ENCODE measurements at regions not wholly inside any gene's neighbourhood (a gene's known extent, or its start where the extent isn't known, plus 50 kb on each side); places are given as distances from the start of the nearest gene placed in this dataset.
A peak's percentile ranks its signal among the peaks of the same experiment; 100 is the strongest.
"Not testable (repeated sequence)": the region's sequence is repeated elsewhere in the genome, so short reads cannot be mapped to it uniquely, and the experiment has no call there.

DNA sequence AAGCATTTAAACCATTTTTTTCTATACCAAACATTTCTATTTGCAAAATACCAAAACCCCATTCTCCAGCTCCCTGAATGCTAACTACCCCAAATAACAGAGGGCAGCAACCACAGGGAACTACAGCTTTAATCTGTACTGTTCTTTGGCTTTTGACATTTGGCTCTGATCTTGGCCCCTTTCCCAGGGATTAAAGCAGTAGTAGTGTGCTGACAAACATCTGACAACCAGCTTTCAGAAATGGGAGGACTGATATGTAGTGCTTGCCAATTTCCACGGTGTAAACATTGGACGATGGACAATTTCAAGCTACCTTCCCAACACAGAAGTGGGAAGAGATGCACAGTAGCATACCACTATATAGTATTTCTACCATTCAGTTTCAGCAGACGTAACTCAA, 88.4 kb upstream of the TEAD1 start:
- FAIRE-seq = no peak
- no peak for DNase-seq (ENCODE audit: low spot score)

DNA sequence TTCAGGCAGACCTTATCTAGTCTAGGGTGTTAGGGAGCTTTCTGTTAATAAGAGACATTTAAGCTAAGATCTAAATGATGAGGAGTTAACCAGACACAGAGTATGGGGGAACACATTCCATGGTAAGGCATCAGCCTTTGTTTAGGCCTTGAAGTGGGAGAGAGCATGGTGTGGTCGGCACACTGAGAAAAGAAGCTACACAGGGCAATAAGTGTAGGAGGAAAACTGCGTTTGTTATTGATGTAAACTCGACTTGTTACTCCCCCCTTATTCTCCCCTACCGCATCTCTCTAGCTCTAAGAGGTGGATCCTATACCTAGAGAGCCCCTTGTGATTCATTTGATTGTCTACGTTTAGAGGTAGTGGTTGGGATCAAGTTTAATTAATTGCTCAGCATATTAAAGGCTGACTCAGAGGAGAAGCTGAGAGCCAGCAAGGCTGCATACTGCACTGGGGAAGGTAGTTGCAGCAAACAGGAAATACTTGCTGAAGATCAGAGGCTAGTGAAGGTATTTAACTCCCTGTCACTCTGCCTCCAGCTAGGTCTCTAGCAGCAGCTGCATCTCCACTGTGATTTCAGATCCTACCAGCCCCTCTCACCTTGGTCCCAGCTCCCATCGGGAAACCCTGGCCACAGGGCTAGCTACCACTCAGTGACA, 86.8 kb upstream of the TEAD1 start:
- FAIRE-seq (no peak), DNase-seq (ENCODE audit: low spot score) (peak; percentile 34)

DNA sequence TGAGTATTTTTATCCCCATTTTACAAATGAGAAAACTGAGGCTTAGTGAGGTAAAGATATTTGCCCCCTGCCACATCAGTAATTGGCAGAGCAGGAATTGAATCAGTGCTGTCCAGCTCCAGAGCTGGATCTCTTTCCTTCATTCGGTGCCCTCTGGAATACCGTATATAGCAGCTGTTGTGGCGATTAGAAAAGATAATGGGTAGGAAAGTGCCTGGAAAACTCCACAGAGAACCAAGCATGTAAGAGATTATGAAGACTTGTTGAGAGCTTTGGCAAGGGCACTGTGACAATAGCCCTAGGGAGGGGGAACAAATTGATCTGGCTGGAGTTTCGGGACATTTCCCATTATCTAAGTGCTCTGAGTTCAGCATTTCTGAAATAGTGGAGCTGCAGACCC, 82.5 kb upstream of the TEAD1 start:
- FAIRE-seq = no peak
- DNase-seq (ENCODE audit: low spot score) = no peak

DNA sequence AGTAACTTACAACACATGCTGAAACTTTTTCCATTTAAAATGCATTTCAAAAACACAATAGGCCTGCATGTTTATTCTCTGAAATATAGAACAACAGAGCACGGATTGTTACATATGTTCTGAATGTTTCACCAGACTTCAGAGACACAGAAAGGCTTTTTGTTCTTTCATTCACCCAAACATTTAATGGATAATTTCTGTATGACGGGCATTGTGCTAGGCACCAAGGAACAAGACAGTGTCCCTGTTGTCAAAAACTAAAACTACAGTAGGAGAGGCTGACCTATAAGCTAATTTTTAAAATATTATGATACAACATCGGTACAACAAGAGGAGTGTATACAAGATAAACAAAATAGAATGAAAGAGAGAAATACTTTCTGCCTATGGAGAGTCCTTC, 81.9 kb upstream of the TEAD1 start:
- DNase-seq (ENCODE audit: low spot score) (no peak), FAIRE-seq (no peak)

- DNase-seq (ENCODE audit: low spot score); FAIRE-seq: not testable (repeated sequence)
Measured at GRCh38 chr11:12595089-12595847, 79.0 kb upstream of the TEAD1 start.

DNA sequence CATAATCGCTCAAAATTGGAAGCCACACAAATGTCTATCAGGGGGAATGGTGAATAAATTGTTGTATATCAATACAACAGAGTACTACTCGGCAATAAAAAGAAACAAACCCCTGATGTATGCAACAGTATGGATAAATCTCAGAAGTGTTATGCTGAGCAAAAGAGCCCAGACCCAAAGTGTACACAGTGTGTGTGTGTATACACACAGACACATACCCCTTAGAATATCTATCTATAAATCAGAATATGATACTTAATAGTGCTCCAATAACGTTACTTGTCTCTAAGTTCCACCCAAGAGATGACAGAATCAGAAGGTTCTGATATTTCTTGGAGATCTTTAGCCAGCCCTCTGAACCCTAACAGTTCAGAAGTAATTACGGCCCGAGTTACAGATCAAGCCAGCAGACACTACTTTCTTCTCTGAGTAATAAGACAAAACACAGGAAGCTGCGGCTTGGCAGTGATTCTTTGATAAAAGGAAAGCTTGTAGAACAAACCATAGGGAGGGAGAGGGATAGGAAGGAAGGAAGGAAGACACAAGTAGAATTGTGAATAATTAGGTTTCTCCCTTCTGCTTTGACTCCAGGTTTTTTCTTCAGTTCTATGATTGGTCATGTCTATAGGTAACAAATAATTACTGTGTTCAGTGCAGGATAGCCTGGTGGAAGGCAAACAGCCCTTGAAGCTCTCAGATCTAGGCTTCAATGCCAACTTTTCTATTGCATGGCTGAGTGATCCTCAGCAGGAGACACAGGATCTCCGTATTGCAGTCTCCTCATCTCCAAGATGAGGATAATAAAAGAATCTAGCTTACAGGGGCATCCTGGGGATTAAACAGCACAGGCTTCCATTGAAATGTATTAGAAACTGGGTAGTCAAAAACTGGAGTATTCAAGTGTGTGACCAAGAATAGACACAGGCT, 75.6 kb upstream of the TEAD1 start:
- DNase-seq (ENCODE audit: low spot score) (peak; percentile 16), FAIRE-seq (no peak)

DNA sequence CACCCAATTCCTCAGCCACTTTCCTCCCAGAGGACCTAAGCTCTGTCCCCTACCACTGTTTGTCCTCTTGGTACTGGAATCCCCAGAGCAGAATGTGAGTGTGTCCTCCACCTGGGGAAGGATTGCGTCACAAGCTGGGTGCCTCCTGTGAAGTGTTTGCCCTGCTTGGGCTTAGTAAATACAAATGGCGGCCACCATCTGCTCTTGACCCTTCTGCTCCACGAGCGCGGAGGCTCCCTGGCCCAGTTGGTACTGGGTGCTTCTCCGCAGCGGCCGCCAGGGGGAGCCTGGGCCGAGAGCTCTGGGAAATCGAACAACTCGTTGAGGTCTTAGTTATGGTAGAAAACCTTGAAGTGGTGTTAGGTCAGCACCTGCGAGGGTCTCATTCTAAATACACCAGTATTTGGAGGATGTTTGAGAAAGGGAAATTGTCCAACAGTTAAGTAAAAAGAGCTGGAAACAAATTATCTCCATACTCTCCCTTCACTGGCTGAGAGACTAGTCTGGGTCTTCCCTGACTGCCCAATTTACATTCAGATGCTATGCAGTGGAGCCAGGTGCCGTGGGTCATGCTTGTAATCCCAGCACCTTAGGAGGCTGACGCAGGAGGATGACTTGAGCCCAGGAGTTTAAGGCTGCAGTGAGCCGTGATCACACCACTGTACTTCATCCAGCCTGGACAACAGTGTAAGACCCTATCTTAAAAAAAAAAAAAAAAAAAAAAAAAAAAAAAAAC, 74.6 kb upstream of the TEAD1 start:
- DNase-seq (ENCODE audit: low spot score) (peak; percentile 54), FAIRE-seq (no peak)

DNA sequence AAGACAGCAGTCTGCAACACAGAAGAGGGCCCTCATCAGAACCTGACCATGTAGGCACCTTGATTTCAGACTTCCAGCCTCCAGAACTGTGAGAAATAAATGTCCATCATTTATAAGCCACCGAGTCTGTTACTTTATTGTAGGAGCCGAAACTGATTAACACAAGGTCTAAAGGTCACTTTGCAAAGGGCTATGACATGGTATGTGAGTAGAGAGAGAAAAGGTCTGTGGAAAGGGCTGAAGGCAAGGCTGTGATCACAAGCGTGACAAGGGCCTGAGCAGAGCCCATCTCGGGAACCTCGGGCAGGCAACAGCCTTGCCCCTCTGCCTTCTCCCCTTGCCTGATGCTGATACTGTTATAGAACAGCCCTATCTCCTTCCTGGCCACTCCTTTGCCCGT, 73.4 kb upstream of the TEAD1 start:
- FAIRE-seq (no peak), DNase-seq (ENCODE audit: low spot score) (no peak)

- FAIRE-seq (no peak), DNase-seq (ENCODE audit: low spot score) (no peak)
Measured at GRCh38 chr11:12602421-12602820, 71.8 kb upstream of the TEAD1 start.

DNA sequence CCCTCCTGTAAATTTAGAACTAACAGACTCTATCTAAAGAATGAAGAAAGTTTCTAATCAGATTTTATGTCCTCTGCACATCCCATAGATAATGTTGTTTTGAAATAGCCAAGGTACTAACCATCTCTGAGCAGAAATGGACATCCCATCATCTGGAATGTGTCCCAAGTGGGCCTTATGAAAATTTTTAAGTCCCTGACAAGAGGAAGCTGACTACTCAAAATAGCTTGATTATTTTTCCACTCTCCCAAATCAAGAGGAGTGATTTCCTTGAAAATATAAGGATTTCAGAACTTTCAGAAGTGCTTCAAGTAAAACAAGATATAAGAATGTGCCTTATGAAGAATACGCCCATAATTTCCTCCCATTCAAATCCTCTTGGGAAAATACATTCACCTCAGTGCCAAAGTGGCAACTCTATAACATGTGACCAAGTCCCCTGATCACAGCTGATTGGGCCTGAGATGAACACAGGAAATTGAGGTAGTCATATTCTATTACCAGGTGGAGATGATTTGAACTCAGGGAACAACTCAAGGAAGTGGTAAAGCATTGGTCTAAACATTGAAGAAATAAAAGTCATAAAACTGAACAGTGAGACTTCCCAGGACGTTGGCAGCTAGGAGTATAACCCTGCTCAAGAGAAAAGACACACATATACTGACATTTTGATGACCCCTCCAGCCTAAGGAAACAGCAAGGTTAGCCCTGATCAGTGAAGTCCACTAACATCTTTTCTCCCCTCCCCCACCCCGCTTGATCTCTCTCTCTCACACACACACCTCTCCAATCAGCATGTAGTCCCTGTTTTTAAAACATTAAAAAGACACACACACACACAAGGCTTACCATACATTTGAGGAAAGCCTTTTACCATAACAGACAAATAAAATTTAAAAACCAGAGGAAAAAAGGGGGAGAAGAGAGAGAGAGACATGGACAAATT, 70.8 kb upstream of the TEAD1 start:
- no peak for DNase-seq (ENCODE audit: low spot score)
- no peak for FAIRE-seq

GRCh38 chr11:12604557-12605153, 69.6 kb upstream of the TEAD1 start:
- DNase-seq (ENCODE audit: low spot score) = no peak

GRCh38 chr11:12606597-12606996, 67.6 kb upstream of the TEAD1 start:
- FAIRE-seq = no peak
- no peak for DNase-seq (ENCODE audit: low spot score)

More at GRCh38 chr11:12604557-12605153, 69.6 kb upstream of the TEAD1 start:
- no peak for FAIRE-seq

DNA sequence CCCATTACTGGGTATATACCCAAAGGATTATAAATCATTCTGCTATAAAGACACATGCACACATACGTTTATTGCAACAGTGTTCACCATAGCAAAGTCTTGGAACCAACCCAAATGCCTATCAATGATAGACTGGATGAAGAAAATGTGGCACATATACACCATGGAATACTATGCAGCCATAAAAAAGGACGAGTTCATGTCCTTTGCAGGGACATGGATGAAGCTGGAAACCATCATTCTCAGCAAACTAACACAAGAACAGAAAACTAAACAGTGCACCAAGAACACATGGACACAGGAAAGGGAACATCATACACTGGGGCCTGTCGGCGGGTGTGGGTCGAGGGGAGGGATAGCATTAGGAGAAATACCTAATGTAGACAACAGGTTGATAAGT, 65.5 kb upstream of the TEAD1 start:
- DNase-seq (ENCODE audit: low spot score); FAIRE-seq: not testable (repeated sequence)

GRCh38 chr11:12611352-12611751, 62.9 kb upstream of the TEAD1 start:
- DNase-seq (ENCODE audit: low spot score) (no peak), FAIRE-seq (no peak)

DNA sequence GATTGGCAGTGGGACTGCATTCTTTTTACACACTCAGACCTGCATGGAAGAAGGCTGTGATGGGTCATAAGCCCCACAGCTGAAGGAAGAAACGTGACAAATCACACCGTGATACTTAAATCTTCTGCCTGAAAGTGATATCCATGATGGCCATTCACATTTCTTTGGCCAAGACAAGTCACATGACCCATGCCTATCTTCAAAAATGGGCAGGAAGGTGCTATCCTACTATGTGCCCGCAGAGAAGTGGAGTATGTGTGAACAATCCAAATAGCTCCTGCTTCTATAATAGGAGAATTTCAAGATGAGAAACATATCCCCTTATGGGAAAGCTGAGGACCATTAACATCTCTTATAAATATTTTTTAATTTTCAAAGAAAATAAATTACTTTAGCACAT, 56.6 kb upstream of the TEAD1 start:
- FAIRE-seq = no peak
- no peak for DNase-seq (ENCODE audit: low spot score)

DNA sequence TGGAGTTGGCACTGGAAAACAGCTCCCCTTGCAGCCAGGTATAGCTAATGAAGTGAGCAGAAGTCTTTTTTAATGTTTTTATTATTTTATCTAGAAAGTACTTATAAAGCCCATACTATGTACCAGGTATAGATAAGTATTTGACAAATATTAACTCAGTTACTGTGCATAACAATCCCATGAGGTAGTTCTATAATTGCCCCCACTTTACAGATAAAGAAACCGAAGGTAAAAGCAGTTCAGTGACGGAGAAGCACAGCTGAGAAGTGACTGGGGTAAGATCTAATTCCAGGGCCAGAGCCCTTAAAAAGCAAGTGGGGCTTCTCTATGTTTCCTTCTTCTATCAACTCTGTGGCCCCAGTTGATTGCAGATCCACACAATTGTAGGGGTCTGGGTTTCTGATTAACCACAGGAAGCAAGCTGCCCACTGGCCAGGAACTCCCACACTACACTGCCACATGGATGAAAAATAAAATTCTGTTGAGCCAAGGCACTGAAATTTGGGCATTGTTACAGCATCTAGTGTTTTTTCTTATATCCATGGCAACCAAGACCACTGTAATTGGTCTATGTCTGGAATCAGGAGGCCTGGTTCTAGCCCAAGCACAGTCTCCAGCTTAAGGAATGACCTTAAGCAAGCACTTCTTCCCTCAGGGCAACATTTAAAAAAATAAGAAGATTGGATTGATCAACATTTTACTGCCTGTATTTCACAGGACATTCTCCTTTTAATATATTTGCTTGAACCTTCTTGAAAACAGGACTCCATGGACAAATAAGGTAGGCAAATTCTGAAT, 55.3 kb upstream of the TEAD1 start:
- FAIRE-seq = no peak

DNA sequence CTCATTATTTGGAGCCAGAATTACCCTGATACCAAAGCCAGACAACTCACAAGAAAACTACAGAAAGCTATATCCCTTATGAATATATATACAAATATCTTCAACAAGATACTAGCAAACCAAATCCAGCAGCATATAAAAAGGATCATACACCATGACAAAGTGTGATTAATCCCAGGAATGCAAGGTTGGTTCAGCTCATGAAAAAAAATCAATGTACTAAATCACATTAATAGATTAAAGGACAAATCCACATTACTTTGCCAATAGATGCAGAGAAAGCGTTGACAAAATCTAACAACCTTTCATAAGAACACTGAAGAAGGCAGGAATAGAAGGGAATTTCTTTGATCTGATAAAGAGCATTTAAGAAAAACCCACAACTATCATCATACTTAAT, 50.4 kb upstream of the TEAD1 start:
- DNase-seq (ENCODE audit: low spot score) (no peak), FAIRE-seq (no peak)

More for the DNA sequence above, 55.3 kb upstream of the TEAD1 start:
- no peak for DNase-seq (ENCODE audit: low spot score)

Data from urothelium cell line (cell line).